PC-9 (cell line): ENCODE measurements at regions not wholly inside any gene's neighbourhood (a gene's known extent, or its start where the extent isn't known, plus 50 kb on each side); places are given as distances from the start of the nearest gene placed in this dataset.

Source experiments
- BruUV-seq: library from RNA; stranded (reverse); fragments of 400-500 nt; replicated peaks from 2 replicates; lab custom pipeline; 2021; lab: Mats Ljungman, UMichigan
- CTCF ChIA-PET: fragments of 300-600 bp; sonication (Branson Sonifier 250); formaldehyde crosslinking; loops from one replicate; lab custom pipeline; 2022; ENCODE audit warnings: antibody characterized with exemption; lab: Charles Lee
- POLR2A ChIA-PET: fragments of 300-600 bp; sonication (Branson Sonifier 250); formaldehyde crosslinking; loops from one replicate; lab custom pipeline; 2022; ENCODE audit warnings: antibody characterized with exemption; ENCODE audit not compliant: unreplicated experiment; lab: Charles Lee
- DNase-seq, 2 experiments: peaks; one replicate each; pipeline versions ENCODE4 v3.0.0 to v3.0.0-alpha.2; 2015 to 2022; ENCODE audit warnings: mixed read lengths in 1 of 2
- H2AFZ ChIP-seq: fragments of 200-600 bp; sonication (generic); 2 replicates; pipeline ENCODE4 v1.8.1; 2017; ENCODE audit warnings: antibody characterized with exemption
- H3F3A ChIP-seq: fragments of 200-600 bp; sonication (generic); 2 replicates; pipeline ENCODE4 v1.8.1; 2017; ENCODE audit warnings: antibody characterized with exemption, mild to moderate bottlenecking, low read depth; ENCODE audit not compliant: insufficient read depth
- H3K27ac ChIP-seq: fragments of 200-600 bp; sonication (generic); 2 replicates; pipeline ENCODE4 v1.6.1; 2016; ENCODE audit warnings: mixed run types
- H3K27me3 ChIP-seq: fragments of 200-600 bp; sonication (generic); 2 replicates; pipeline ENCODE4 v1.6.1; 2016; ENCODE audit warnings: low read depth, mixed run types; ENCODE audit not compliant: insufficient read depth
- H3K36me3 ChIP-seq: fragments of 200-600 bp; sonication (generic); 2 replicates; pipeline ENCODE4 v1.6.1; 2016; ENCODE audit warnings: low read depth, mixed run types
- H3K4me1 ChIP-seq: fragments of 200-600 bp; sonication (generic); replicated peaks from 2 replicates; pipeline ENCODE4 v1.6.1; 2016; ENCODE audit warnings: mixed run types; ENCODE audit not compliant: insufficient read depth
- H3K4me2 ChIP-seq: fragments of 200-600 bp; sonication (generic); 2 replicates; pipeline ENCODE4 v1.6.1; 2017; ENCODE audit warnings: mixed run types
- H3K4me3 ChIP-seq: fragments of 200-600 bp; sonication (generic); 2 replicates; pipeline ENCODE4 v1.6.1; 2016; ENCODE audit warnings: mixed run types
- H3K79me2 ChIP-seq: fragments of 200-600 bp; sonication (generic); 2 replicates; pipeline ENCODE4 v1.6.1; 2017; ENCODE audit warnings: low read depth, mixed run types
- H3K9me2 ChIP-seq: fragments of 200-600 bp; sonication (generic); 2 replicates; pipeline ENCODE4 v1.8.1; 2017; ENCODE audit warnings: mild to moderate bottlenecking; ENCODE audit not compliant: insufficient read depth
- H3K9me3 ChIP-seq: fragments of 200-600 bp; sonication (generic); 2 replicates; pipeline ENCODE4 v1.8.1; 2016; ENCODE audit warnings: low read depth; ENCODE audit not compliant: insufficient read depth
- H4K20me1 ChIP-seq: fragments of 200-600 bp; sonication (generic); 2 replicates; pipeline ENCODE4 v1.8.1; 2017; ENCODE audit not compliant: insufficient read depth
- EZH2 ChIP-seq: fragments of 200-600 bp; sonication (generic); IDR thresholded peaks from 2 replicates; pipeline ENCODE4 v1.8.0; 2017; ENCODE audit warnings: antibody characterized with exemption, low read depth
- intact Hi-C: fragments of 100-400 bp; cut with micrococcal nuclease; formaldehyde crosslinking; loops from one replicate; pipeline ENCODE4 v1.10.0; 2022; ENCODE audit not compliant: unreplicated experiment
- TF ChIP-seq, protein P1 (sequence below): fragments of 200-600 bp; sonication (generic); conservative IDR thresholded peaks from 2 replicates; pipeline ENCODE4 v1.6.1; 2017; ENCODE audit warnings: mixed run types, antibody characterized with exemption, mild to moderate bottlenecking, moderate library complexity

DNA sequence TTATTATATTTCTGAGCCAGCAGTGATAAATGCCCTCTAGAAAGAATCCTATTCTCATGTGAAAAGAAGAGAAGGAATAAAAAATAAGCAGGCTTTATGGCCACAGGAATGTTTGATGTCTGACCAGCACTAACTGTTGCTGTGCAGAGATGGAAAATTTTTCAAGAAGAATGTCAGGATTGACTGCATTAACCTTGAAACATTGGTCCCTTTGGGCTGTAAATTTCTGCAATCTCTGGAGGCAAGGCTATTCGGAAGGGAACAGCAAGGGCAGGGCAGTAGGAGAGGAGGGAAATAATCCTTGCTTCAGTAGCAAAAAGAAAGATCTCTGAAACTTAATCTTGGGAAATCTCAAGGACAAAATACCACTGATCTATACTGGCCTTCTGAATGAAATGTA is 415.2 kb downstream of the DNAH5 start:
- Histone ChIP-seq H2AFZ (no peak overlapping the region), H3K9me2 (no peaks in the 10 kb centered on the region; the same call in 1 of the 2 replicates), H3K79me2 (no peaks in the 10 kb centered on the region), H3K4me3 (no peak overlapping the region), H3F3A (no peaks in the 10 kb centered on the region), H3K36me3 (no peaks in the 10 kb centered on the region), H3K27ac (no peak overlapping the region), H4K20me1 (no peaks in the 10 kb centered on the region), H3K9me3 (0 out of 2 replicates have a peak, but pooled peaks cover 3% of the 10 kb centered on the region), H3K27me3 (peaks cover 3% of the 10 kb centered on the region; the same call in 1 of the 2 replicates), H3K4me2 (no peak overlapping the region), H3K4me1 (no peaks in the 10 kb centered on the region)
- no peak for DNase-seq
- TF ChIP-seq, protein P1, sequence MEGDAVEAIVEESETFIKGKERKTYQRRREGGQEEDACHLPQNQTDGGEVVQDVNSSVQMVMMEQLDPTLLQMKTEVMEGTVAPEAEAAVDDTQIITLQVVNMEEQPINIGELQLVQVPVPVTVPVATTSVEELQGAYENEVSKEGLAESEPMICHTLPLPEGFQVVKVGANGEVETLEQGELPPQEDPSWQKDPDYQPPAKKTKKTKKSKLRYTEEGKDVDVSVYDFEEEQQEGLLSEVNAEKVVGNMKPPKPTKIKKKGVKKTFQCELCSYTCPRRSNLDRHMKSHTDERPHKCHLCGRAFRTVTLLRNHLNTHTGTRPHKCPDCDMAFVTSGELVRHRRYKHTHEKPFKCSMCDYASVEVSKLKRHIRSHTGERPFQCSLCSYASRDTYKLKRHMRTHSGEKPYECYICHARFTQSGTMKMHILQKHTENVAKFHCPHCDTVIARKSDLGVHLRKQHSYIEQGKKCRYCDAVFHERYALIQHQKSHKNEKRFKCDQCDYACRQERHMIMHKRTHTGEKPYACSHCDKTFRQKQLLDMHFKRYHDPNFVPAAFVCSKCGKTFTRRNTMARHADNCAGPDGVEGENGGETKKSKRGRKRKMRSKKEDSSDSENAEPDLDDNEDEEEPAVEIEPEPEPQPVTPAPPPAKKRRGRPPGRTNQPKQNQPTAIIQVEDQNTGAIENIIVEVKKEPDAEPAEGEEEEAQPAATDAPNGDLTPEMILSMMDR: no peak
- no peak for TF ChIP-seq EZH2
- ChIA-PET CTCF (no interaction called here), POLR2A (no interaction called here)
- intact Hi-C loops: no loop called here
- no TSS peak for BruUV-seq

DNA sequence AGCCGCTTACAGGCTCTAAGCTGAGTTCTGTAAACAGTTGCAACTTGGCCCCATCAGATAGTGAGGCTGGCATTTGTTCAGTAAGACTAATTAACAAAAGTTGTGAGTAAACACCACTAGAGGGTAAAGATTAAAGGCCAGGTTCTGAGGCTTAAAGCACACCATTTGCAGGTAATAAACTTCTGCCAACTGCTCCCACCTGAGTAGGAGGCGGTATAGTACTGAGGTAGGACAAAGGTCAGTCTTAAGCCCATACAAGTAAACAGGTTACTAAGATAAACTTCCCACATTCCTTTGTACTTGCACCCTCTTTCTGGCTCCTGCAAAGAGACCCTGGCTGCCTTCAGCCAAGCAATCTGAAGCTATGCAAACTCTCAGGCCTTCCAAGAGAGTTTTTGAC is 419.6 kb downstream of the DNAH5 start:
- intact Hi-C loops: no loop called here
- no peaks in the 10 kb centered on the region for H3K36me3 ChIP-seq

DNA sequence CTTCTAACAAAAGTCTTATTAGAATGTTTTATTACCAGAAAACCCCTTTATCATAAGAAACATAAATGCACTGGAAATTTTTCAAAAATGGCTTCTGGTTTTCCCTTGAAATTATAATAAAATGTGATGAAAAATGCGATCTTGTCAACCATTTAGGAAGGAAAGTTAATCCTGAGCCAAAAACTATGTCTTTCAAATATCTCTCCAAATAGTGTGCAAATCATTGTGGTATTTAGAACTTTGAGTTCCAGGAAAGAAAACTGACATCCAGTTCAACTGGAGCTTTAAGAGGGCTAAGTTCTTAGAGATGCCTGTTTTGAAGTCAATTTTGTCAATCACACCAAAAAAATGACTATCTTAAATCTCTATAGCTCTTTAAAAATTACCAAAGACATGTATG is 425.4 kb downstream of the DNAH5 start:
- Histone ChIP-seq H3K79me2 (no peaks in the 10 kb centered on the region), H3K36me3 (no peaks in the 10 kb centered on the region), H3K9me2 (no peaks in the 10 kb centered on the region), H3K4me2 (no peak overlapping the region), H3K9me3 (no peaks in the 10 kb centered on the region), H3K4me1 (no peaks in the 10 kb centered on the region), H3K27ac (no peak overlapping the region), H3K27me3 (no peaks in the 10 kb centered on the region), H3K4me3 (no peak overlapping the region), H4K20me1 (no peaks in the 10 kb centered on the region), H2AFZ (no peak overlapping the region), H3F3A (no peaks in the 10 kb centered on the region)
- ChIA-PET CTCF (no interaction called here), POLR2A (no interaction called here)
- no peak for DNase-seq
- TF ChIP-seq, protein P1: no peak
- TF ChIP-seq EZH2: no peak
- intact Hi-C loops: no loop called here
- no TSS peak for BruUV-seq

More for the DNA sequence above, 419.6 kb downstream of the DNAH5 start:
- no TSS peak for BruUV-seq
- DNase-seq: no peak
- Histone ChIP-seq H2AFZ (no peak overlapping the region), H3K79me2 (no peaks in the 10 kb centered on the region), H3K27me3 (no peaks in the 10 kb centered on the region; the same call in 1 of the 2 replicates), H3K4me1 (no peaks in the 10 kb centered on the region), H3K27ac (no peak overlapping the region), H3K4me2 (no peak overlapping the region), H4K20me1 (no peaks in the 10 kb centered on the region), H3K4me3 (no peak overlapping the region), H3F3A (no peaks in the 10 kb centered on the region), H3K9me2 (no peaks in the 10 kb centered on the region; the same call in 1 of the 2 replicates), H3K9me3 (0 out of 2 replicates have a peak, but pooled peaks cover 4% of the 10 kb centered on the region)
- POLR2A ChIA-PET: no interaction called here
- TF ChIP-seq EZH2: no peak
- TF ChIP-seq, protein P1: no peak
- CTCF ChIA-PET: no interaction called here
